Activated T-cell treated with anti-CD3 and anti-CD28 coated beads, Interleukin-2, amount 50 U/mL, for 24 hours (primary cell): ENCODE measurements at regions not wholly inside any gene's neighbourhood (a gene's known extent, or its start where the extent isn't known, plus 50 kb on each side); places are given as distances from the start of the nearest gene placed in this dataset.

ENCODE experiments used
- DNase-seq: peaks from one replicate; pipeline ENCODE4 v3.0.0-alpha.2; 2020
- H3K27ac Mint-ChIP-seq: 2 replicates; pipeline ENCODE4 v1.8.0; 2020; ENCODE audit warnings: mild to moderate bottlenecking, mixed read lengths
- H3K27me3 Mint-ChIP-seq: 2 replicates; pipeline ENCODE4 v1.8.0; 2020; ENCODE audit warnings: mixed read lengths
- H3K36me3 Mint-ChIP-seq: 2 replicates; pipeline ENCODE4 v1.8.0; 2020; ENCODE audit warnings: low read depth, mixed read lengths
- H3K4me1 Mint-ChIP-seq: 2 replicates; pipeline ENCODE4 v1.8.0; 2020; ENCODE audit warnings: low read depth, mixed read lengths
- H3K4me3 Mint-ChIP-seq: 2 replicates; pipeline ENCODE4 v1.8.0; 2020; ENCODE audit warnings: mild to moderate bottlenecking, moderate library complexity, mixed read lengths
- H3K9me3 Mint-ChIP-seq: 2 replicates; pipeline ENCODE4 v1.8.0; 2020; ENCODE audit warnings: mixed read lengths

- H3K4me3 Mint-ChIP-seq = no peak overlapping the region
- no peak for DNase-seq
- no peak overlapping the region for H3K27ac Mint-ChIP-seq
- H3K36me3 Mint-ChIP-seq = no peaks in the 10 kb centered on the region
- H3K9me3 Mint-ChIP-seq = peaks cover 2% of the 10 kb centered on the region
- H3K27me3 Mint-ChIP-seq = no peaks in the 10 kb centered on the region
- H3K4me1 Mint-ChIP-seq = peaks cover 11% of the 10 kb centered on the region
These were observed 53.1 kb upstream of the CFAP161 start for GRCh38 chr15:81080996-81081395.

- no peak for DNase-seq
- Mint-ChIP-seq H3K27ac (no peak overlapping the region), H3K36me3 (no peaks in the 10 kb centered on the region), H3K4me1 (peaks cover 14% of the 10 kb centered on the region), H3K4me3 (no peak overlapping the region), H3K9me3 (no peaks in the 10 kb centered on the region), H3K27me3 (no peaks in the 10 kb centered on the region)
These were observed 50.9 kb upstream of the CFAP161 start for GRCh38 chr15:81083201-81083600.
